LNCAP (cell line): ENCODE measurements at regions not wholly inside any gene's neighbourhood (a gene's known extent, or its start where the extent isn't known, plus 50 kb on each side); places are given as distances from the start of the nearest gene placed in this dataset.

Experiments
- CTCF ChIP-seq: fragments of 450-650 bp; IDR thresholded peaks from 2 replicates; pipeline ENCODE4 v1.5.1; 2017; ENCODE audit warnings: mild to moderate bottlenecking

- TF ChIP-seq CTCF = no peak
These were observed 112.4 kb upstream of the VSTM2B start for GRCh38 chr19:29413435-29413834.

DNA sequence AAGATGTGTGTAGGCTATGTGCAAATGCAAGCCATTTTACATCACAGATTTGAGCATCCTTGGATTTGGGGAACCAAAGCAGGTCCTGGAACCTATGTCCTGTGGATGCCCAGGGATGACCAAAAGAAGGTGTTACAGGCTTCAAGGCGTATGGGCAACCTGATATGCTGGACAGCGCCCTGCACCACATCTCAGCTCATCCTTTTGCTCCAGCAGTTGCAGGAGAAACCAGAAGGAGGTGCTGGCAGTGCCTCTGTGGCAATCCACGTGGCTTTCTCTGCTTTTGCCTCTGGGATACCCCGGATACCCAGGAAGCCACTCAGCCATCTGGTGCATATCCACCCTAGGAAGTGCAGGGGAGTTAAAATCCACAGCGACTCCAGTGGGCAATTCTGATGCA lies 110.3 kb upstream of the VSTM2B start:
- no peak for TF ChIP-seq CTCF

GRCh38 chr19:29417048-29417447 lies 108.7 kb upstream of the VSTM2B start:
- TF ChIP-seq CTCF = no peak

DNA sequence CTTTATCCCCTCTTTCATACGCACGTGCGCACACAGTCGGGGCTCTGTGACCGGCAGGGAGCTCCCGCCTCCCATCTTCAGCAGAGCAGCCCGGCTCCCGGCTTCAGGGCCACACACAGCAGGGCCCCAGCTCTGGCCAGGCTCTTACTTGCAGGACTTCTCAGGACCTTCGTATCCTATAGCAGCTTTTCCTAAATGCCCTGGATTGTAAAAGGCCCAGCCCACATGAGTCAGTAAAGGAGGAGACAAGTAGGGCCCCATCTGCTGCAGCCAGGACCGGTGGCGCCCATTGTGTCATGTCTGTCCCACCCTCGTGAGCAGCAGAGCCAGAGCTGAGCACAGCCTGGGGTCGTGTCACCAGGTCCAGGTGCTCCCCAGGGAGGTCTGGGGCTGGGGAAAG lies 107.6 kb upstream of the VSTM2B start:
- no peak for TF ChIP-seq CTCF

DNA sequence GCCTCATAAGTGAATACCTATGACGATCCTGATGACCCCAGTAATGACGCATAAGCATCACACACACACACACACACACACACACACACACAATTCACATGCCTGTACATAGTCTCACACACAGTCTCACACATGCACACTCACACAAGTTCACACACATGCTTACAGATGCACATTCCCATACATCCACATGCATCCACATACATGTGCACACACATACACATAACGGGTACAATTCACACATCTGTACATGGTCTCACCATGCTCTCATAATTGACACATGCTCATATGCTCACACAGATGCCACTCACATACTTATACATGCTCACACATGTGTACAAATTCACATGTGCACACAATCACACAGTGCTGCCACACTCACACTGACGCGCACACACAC lies 105.7 kb upstream of the VSTM2B start:
- TF ChIP-seq CTCF = no peak

- TF ChIP-seq CTCF = no peak
These were observed 105.2 kb upstream of the VSTM2B start for GRCh38 chr19:29420482-29421195.

DNA sequence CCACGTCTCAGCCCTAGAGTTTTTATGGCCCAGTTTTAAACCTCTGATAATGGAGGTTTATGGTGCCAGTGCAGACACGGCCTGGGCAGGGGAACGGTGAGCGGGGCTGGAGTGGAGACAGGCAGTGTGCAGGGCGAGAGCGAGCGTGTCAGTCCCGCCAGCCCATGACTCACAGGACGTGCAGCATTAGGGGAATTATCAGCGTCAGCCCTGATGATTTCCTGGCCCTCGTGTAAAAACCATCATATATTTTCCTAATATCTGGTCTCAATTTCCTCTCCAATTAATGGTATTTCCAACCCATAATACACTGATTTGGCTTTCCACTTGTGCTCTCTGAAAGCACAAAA lies 104.6 kb upstream of the VSTM2B start:
- TF ChIP-seq CTCF = no peak

DNA sequence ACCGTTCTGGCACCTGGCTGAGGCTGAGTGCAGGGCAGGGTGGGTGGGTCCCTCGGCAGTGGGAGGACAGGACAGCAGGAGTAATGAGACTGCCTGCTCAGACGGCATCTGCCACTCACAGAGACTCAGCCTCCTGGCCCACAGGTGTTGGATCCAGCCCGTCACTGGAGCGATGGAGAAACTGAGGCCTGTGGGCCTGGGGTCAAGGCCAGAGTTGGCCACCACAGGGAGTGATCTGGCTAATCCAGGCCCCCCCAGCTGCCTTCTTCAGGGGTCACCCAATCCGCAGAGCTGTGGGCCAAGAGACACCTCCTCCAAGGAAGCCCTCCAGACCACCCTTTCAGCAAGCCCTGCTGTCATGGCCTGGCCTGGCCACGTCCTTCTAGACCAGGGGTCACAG lies 103.7 kb upstream of the VSTM2B start:
- TF ChIP-seq CTCF = no peak
